GM12878 (cell line): ENCODE measurements at regions not wholly inside any gene's neighbourhood (a gene's known extent, or its start where the extent isn't known, plus 50 kb on each side); places are given as distances from the start of the nearest gene placed in this dataset.

Experiments
- ATF7 ChIP-seq: fragments of 450-650 bp; IDR thresholded peaks from 2 replicates; pipeline ENCODE4 v1.6.1; 2016; ENCODE audit warnings: low read depth, mild to moderate bottlenecking
- BCL11A ChIP-seq: IDR thresholded peaks from 2 replicates; pipeline ENCODE4 v1.6.1; 2011; ENCODE audit warnings: low read depth, low read length
- CBFB ChIP-seq: IDR thresholded peaks from 2 replicates; pipeline ENCODE4 v1.6.1; 2016; ENCODE audit warnings: antibody characterized with exemption, low read depth
- CEBPB ChIP-seq, 2 experiments: fragments of 150-350 bp in 1 of 2; IDR thresholded peaks; 2 replicates each; pipeline ENCODE4 v1.6.1; 2012 to 2014; ENCODE audit warnings: low read depth in 2 of 2, low read length in 2 of 2, borderline replicate concordance in 1 of 2, inconsistent platforms in 1 of 2
- EZH2 ChIP-seq: IDR thresholded peaks from 2 replicates; pipeline ENCODE4 v1.6.1; 2012; ENCODE audit warnings: low read depth, mild to moderate bottlenecking, control low read depth, inconsistent platforms, low read length, borderline replicate concordance; ENCODE audit not compliant: control insufficient read depth
- FOS ChIP-seq: IDR thresholded peaks from 3 replicates; pipeline ENCODE4 v1.6.1; 2011; ENCODE audit warnings: borderline replicate concordance; ENCODE audit not compliant: insufficient read length; ENCODE audit errors: extremely low read depth
- FOXK2 ChIP-seq: fragments of 450-650 bp; IDR thresholded peaks from 2 replicates; pipeline ENCODE4 v1.6.1; 2017; ENCODE audit warnings: mild to moderate bottlenecking, moderate library complexity
- GATAD2B ChIP-seq: fragments of 450-650 bp; conservative IDR thresholded peaks from 2 replicates; pipeline ENCODE4 v1.6.1; 2017; ENCODE audit warnings: low read depth, mild to moderate bottlenecking, moderate library complexity
- HCFC1 ChIP-seq: fragments of 150-350 bp; IDR thresholded peaks from 2 replicates; pipeline ENCODE4 v1.6.1; 2014; ENCODE audit warnings: low read length
- IKZF1 ChIP-seq: fragments of 450-650 bp; conservative IDR thresholded peaks from 2 replicates; pipeline ENCODE4 v1.6.1; 2017; ENCODE audit warnings: antibody characterized with exemption, mild to moderate bottlenecking
- IKZF2 ChIP-seq, 2 experiments: fragments of 450-650 bp; IDR thresholded peaks; 2 replicates each; pipeline ENCODE4 v1.6.1; 2017; ENCODE audit warnings: mild to moderate bottlenecking in 2 of 2, moderate library complexity in 2 of 2
- KDM1A ChIP-seq: fragments of 200-600 bp; sonication (generic); IDR thresholded peaks from 2 replicates; pipeline ENCODE4 v1.6.1; 2016; ENCODE audit warnings: borderline replicate concordance
- NFIC ChIP-seq: IDR thresholded peaks from 2 replicates; pipeline ENCODE4 v1.6.1; 2012; ENCODE audit warnings: low read depth, mild to moderate bottlenecking, inconsistent platforms, low read length, moderate library complexity
- PRDM15 ChIP-seq: fragments of 450-650 bp; formaldehyde crosslinking; IDR thresholded peaks from 2 replicates; pipeline ENCODE4 v1.4.0; 2020; ENCODE audit warnings: mild to moderate bottlenecking, moderate library complexity
- RELA ChIP-seq: fragments of 450-650 bp; IDR thresholded peaks from 2 replicates; pipeline ENCODE4 v1.8.0; 2014; ENCODE audit warnings: borderline replicate concordance; ENCODE audit not compliant: partially characterized antibody
- SIN3A ChIP-seq: IDR thresholded peaks from 2 replicates; pipeline ENCODE4 v1.6.1; 2012; ENCODE audit warnings: low read depth, low read length, improper control_type of control experiment
- SMAD1 ChIP-seq: fragments of 450-650 bp; IDR thresholded peaks from 2 replicates; pipeline ENCODE4 v1.6.1; 2018; ENCODE audit warnings: mild to moderate bottlenecking, low read depth; ENCODE audit not compliant: partially characterized antibody
- SPI1 ChIP-seq: IDR thresholded peaks from 2 replicates; pipeline ENCODE4 v1.6.1; 2011; ENCODE audit warnings: low read depth, mild to moderate bottlenecking, low read length, moderate library complexity, borderline replicate concordance; ENCODE audit not compliant: insufficient read depth
- SREBF1 ChIP-seq: IDR thresholded peaks from 2 replicates; pipeline ENCODE4 v1.6.1; 2012; ENCODE audit warnings: mild to moderate bottlenecking, low read length
- STAT1 ChIP-seq: fragments of 450-650 bp; conservative IDR thresholded peaks from 2 replicates; pipeline ENCODE4 v1.6.1; 2014; ENCODE audit warnings: antibody characterized with exemption, mild to moderate bottlenecking
- TBL1XR1 ChIP-seq: IDR thresholded peaks from 2 replicates; pipeline ENCODE4 v1.6.1; 2012; ENCODE audit warnings: low read depth, low read length, improper control_type of control experiment
- USF1 ChIP-seq: IDR thresholded peaks from 2 replicates; pipeline ENCODE4 v1.6.1; 2011; ENCODE audit warnings: borderline replicate concordance, low read depth, mild to moderate bottlenecking, moderate library complexity, mixed read lengths, low read length; ENCODE audit not compliant: insufficient read depth; ENCODE audit errors: extremely low read length
- YBX1 ChIP-seq: fragments of 450-650 bp; IDR thresholded peaks from 2 replicates; pipeline ENCODE4 v1.6.1; 2016; ENCODE audit warnings: antibody characterized with exemption
- ZBED1 ChIP-seq: IDR thresholded peaks from 2 replicates; pipeline ENCODE4 v1.6.1; 2016; ENCODE audit warnings: borderline replicate concordance
- ZNF384 ChIP-seq: IDR thresholded peaks from 2 replicates; pipeline ENCODE4 v1.6.1; 2012; ENCODE audit warnings: low read depth, mild to moderate bottlenecking, low read length, improper control_type of control experiment, borderline replicate concordance
- ZNF622 ChIP-seq: fragments of 450-650 bp; IDR thresholded peaks from 2 replicates; pipeline ENCODE4 v1.6.1; 2017; ENCODE audit warnings: mild to moderate bottlenecking, inconsistent platforms
- TF ChIP-seq, protein P1 (sequence below): IDR thresholded peaks from 2 replicates; pipeline ENCODE4 v1.6.1; 2011; ENCODE audit warnings: mild to moderate bottlenecking, low read depth, low read length, moderate library complexity; ENCODE audit not compliant: insufficient replicate concordance

DNA sequence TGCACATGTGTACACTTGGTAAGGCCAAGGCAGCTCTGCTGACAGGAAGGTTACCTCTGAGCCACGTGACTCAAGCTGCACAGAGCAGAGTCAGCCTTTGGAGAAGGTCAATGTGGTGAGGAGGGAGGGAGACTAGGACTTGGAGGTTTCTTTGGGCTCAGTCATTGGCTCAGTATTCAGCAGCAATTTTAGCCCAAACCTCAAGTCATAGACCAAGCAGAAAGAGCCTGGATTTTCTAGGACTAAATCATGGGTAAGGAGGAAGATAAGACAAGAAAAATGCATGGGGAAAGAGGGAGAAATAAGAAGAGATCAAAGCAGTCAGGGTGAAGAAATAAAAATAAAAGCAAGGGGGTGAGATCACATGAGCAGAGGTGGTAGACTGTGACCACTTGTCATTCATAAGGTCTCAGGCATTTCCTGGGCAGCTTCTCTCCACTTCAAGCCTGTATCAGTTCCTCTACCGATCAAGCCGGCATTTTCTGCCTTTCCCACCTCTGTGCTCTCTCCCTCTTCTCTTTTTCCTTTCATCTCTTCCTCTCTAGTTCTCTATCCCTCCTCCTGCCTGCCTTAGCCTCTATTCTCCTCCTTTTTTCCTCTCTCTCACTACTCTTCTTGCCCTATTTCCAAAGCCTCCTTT, 51.7 kb upstream of the DUSP10 start (continued):
- peak; percentile 72 for TF ChIP-seq USF1
- TF ChIP-seq KDM1A: no peak
- TF ChIP-seq EZH2: no peak
- TF ChIP-seq PRDM15 (CRISPR knock-in tag): no peak
- TF ChIP-seq IKZF2 (IDR thresholded peaks at IDR 0.05): peak; percentile 91
- TF ChIP-seq SPI1: peak; percentile 98
- no peak for TF ChIP-seq CEBPB (IDR thresholded peaks at IDR 0.05; ENCODE audit: borderline replicate concordance in 1 of 2, low read depth in 2 of 2, low read length in 2 of 2)
- TF ChIP-seq ZBED1: no peak; the same call in 1 of the 2 replicates
- no peak for TF ChIP-seq STAT1
- TF ChIP-seq IKZF1: peak; percentile 6; the same call in 1 of the 2 replicates
- no peak for TF ChIP-seq TBL1XR1
- no peak for TF ChIP-seq FOS
- no peak for TF ChIP-seq GATAD2B
- TF ChIP-seq SREBF1: no peak
- TF ChIP-seq HCFC1: no peak
- TF ChIP-seq BCL11A: peak; percentile 70
- TF ChIP-seq ATF7: peak; percentile 23; the same call in 1 of the 2 replicates
- TF ChIP-seq NFIC: no peak; the same call in 1 of the 2 replicates
- no peak for TF ChIP-seq FOXK2
- TF ChIP-seq, protein P1, sequence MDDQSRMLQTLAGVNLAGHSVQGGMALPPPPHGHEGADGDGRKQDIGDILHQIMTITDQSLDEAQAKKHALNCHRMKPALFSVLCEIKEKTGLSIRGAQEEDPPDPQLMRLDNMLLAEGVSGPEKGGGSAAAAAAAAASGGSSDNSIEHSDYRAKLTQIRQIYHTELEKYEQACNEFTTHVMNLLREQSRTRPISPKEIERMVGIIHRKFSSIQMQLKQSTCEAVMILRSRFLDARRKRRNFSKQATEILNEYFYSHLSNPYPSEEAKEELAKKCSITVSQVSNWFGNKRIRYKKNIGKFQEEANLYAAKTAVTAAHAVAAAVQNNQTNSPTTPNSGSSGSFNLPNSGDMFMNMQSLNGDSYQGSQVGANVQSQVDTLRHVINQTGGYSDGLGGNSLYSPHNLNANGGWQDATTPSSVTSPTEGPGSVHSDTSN: peak; percentile 25
- no peak for TF ChIP-seq ZNF384
- TF ChIP-seq CBFB: no peak; the same call in 1 of the 2 replicates
- TF ChIP-seq SIN3A: no peak
- no peak for TF ChIP-seq SMAD1
- no peak for TF ChIP-seq YBX1
- no peak for TF ChIP-seq RELA
- no peak for TF ChIP-seq ZNF622
